Activated effector memory CD4-positive, alpha-beta T cell treated with anti-CD3 and anti-CD28 coated beads, Interleukin-2, amount 50 U/mL, for 16 hours (primary cell): ENCODE measurements at regions not wholly inside any gene's neighbourhood (a gene's known extent, or its start where the extent isn't known, plus 50 kb on each side); places are given as distances from the start of the nearest gene placed in this dataset.
"Not testable (repeated sequence)": the region's sequence is repeated elsewhere in the genome, so short reads cannot be mapped to it uniquely, and the experiment has no call there.

Experiments used
- DNase-seq: peaks from one replicate; pipeline ENCODE4 v3.0.0-alpha.2; 2020

DNA sequence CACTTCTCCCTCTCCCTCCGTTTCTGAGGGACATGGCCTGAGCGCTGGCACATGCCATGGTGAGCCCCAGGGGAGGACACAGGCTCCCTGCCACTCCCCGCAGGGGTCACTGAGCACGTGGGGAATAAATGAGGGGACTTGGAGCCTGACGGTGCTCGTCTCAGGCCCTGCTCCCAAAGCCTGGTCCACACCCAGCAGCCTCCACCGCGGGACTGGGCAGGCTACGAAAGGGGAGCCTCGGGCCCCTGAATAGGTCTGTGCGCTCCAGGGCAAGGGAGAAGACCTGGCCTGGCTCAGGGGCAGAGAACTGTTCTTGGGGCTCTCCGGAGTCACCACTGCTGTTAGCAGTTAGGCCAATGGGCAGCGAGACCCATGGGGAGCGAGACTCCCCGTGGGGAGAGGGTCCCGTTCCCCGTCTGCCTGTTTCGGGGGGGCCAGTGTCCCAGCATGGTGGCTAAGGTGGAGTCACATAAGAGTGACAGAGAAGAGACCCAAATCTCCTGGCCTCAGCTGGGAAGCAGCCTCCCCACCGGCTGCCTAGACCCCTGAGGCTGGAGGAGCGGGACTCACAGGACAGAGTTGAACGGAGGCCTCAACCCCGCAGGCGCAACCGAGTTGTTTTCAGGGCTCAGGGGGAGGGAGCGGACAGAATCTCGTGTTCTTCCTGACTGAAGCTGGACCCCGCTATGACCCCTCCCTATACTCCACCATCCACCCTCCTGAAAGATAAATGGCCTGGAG is 329.8 kb upstream of the SFSWAP start:
- no peak for DNase-seq

- no peak for DNase-seq
These were observed 329.0 kb upstream of the SFSWAP start for GRCh38 chr12:131381716-131382430.

DNA sequence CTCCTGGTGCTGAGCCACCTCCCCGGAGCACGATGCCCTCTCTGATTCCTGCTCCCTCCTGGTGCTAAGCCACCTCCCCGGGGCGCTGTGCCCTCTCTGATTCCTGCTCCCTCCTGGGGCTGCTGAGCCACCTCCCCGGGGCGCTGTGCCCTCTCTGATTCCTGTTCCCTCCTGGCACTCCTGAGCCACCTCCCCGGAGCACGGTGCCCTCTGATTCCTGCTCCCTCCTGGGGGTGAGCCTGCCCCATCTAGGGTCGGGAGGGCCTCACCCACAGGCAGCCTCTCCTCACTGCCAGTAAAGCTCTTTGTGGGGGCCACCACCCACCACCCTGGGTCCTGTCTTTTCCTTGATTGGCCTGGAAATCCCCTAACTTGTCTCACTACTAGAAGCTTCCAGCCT is 327.6 kb upstream of the SFSWAP start:
- DNase-seq: no peak

- no peak for DNase-seq
These were observed 326.9 kb upstream of the SFSWAP start for GRCh38 chr12:131383741-131384543.

DNA sequence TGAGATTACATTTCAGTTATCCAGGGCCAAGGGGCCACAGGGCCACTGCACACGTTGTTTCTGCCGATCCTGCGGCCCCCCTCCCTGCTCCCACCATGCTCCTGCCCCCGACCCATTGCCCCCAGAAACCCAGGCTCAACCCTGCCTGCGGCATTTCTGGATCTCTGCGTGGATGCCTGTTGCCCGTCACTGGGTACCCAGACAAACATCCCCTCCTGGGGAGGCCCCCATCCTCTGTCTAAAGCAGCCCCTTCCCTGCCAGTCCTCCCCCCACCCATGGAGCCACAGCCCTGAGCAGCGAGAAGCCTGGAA is 326.4 kb upstream of the SFSWAP start:
- DNase-seq: no peak

- DNase-seq: no peak
These were observed 325.4 kb upstream of the SFSWAP start for GRCh38 chr12:131385313-131386166.

- no peak for DNase-seq
These were observed 324.7 kb upstream of the SFSWAP start for GRCh38 chr12:131386167-131386521.

- DNase-seq: no peak
These were observed 324.1 kb upstream of the SFSWAP start for GRCh38 chr12:131386781-131387180.

GRCh38 chr12:131387281-131388163 is 323.4 kb upstream of the SFSWAP start:
- no peak for DNase-seq

- DNase-seq: not testable (repeated sequence)
These were observed 322.5 kb upstream of the SFSWAP start for GRCh38 chr12:131388164-131389053.

GRCh38 chr12:131389054-131390013 is 321.6 kb upstream of the SFSWAP start:
- DNase-seq: no peak

DNA sequence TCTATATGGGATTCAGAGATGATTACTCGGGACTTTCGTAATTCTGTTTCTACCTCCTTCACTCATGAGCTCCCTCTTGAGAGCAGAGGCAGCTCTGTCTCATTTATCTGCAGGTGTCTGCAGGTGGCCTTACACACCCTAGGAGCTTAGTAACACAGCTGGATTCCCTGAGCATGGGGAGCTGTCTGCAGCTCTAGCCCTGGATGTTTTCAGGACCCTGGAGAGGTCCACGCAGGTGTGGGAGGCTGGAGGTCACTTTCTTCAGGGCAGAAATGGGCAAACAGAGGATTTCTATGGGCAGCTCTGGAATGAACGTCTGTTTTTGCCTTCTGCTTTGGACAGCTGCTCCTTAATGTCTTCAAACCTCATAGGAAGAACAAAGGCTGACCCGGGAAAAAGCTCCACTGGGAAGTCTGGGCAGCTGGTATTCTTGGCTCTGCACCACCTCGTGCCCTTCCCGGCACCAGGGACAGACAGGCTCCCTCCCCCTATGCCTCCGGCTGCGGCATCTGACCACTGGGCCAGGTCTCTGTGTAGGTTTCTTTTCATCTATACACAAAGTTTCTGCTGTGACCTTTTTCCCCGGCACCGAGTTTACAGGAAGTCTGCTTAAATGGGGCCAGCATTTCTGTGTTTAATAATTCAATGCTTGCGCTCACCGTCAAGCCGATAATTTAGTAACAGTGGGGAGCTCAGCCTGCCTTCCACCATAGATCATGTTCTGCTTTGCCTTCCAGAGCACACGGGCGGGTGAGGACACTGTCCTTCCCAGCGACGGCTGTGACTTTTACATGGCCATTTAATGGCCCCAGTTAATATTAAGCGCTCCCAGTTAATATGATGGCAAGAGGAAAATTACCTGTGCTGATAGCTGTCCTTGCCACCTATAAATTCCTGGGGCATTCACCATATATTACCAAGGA is 320.2 kb upstream of the SFSWAP start:
- no peak for DNase-seq

GRCh38 chr12:131391399-131391798 is 319.5 kb upstream of the SFSWAP start:
- DNase-seq: no peak

DNA sequence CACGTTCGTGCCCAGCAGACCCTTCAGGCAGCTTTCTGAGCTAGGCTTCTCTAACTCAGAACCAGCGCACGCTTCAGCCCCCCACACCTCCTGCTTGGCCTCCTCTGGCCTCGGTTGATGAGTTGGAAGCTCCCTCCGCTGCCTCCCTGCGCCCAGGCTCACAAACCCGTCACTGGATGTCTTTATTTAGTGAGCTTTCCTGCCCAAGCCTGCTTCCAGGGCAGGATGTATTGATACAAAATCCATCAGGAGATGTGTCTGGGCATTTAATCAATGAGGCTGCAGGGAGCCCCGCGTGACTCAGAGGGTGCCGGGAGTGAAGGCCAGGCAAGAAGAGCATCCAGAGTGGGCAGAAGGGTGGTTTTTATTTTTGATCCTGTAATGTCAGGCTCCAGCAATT is 316.1 kb upstream of the SFSWAP start:
- DNase-seq: not testable (repeated sequence)

GRCh38 chr12:131395209-131395684 is 315.6 kb upstream of the SFSWAP start:
- not testable (repeated sequence) for DNase-seq

DNA sequence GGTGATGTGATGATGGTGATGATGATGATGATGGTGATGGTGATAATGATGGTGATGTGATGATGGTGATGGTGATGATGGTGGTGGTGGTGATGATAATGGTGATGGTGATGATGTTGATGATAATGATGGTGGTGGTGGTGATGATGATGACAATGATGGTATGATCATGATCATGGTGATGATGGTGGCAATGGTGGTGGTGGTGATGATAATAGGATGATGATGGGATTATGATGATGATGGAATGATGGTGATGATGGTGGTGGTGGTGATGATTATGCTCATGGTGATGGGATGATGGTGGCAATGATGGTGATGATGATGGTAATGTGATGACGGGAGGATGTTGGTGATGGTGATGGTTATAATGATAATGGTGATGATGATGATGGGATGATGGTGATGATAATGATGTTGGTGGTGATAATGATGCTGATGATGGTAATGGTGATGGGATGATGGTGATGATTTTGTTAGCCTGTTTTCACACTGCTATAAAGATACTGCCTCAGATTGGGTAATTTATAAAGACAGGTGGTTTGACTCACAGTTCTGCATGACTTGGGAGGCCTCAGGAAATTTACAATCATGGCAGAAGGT is 314.8 kb upstream of the SFSWAP start:
- DNase-seq: no peak

- no peak for DNase-seq
These were observed 313.3 kb upstream of the SFSWAP start for GRCh38 chr12:131397493-131398181.
